NB4 (cell line): ENCODE measurements at regions not wholly inside any gene's neighbourhood (a gene's known extent, or its start where the extent isn't known, plus 50 kb on each side); places are given as distances from the start of the nearest gene placed in this dataset.
"Not testable (repeated sequence)": the region's sequence is repeated elsewhere in the genome, so short reads cannot be mapped to it uniquely, and the experiment has no call there.

Experiments used
- CTCF ChIP-seq: IDR thresholded peaks from one replicate; pipeline ENCODE4 v1.5.1; 2012; ENCODE audit warnings: low read depth, low read length
- MYC ChIP-seq: IDR thresholded peaks from 2 replicates; pipeline ENCODE4 v1.6.1; 2011; ENCODE audit warnings: low read depth, low read length
- POLR2A ChIP-seq: IDR thresholded peaks from 2 replicates; pipeline ENCODE4 v1.6.1; 2011; ENCODE audit warnings: mild to moderate bottlenecking; ENCODE audit not compliant: insufficient read length; ENCODE audit errors: extremely low read depth
- TF ChIP-seq, protein P1 (sequence below): IDR thresholded peaks from 2 replicates; pipeline ENCODE4 v1.6.1; 2011; ENCODE audit warnings: low read depth, low read length

DNA sequence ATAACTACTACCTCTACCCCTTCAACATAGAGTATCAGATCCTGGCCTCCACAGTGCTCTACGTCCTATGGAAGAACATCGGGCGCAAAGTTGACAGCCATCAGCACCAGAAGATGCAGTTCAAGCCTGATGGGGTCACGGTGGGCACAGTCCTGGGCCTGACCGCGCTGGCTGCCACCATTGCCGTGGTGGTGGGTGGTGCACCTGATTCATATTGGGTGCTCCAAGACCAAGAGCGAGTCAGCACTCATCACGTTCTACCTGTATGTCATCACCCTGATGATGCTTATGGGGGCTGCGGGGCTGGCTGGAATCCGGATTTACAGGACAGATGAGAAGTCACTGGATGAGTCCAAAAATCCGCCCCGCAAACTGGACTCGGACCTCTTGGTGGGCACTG is 846.4 kb downstream of the RPIA start:
- not testable (repeated sequence) for TF ChIP-seq POLR2A, CTCF, MYC
- TF ChIP-seq, protein P1, sequence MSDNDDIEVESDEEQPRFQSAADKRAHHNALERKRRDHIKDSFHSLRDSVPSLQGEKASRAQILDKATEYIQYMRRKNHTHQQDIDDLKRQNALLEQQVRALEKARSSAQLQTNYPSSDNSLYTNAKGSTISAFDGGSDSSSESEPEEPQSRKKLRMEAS = not testable (repeated sequence)
